DND-41 (cell line): ENCODE measurements at regions not wholly inside any gene's neighbourhood (a gene's known extent, or its start where the extent isn't known, plus 50 kb on each side); places are given as distances from the start of the nearest gene placed in this dataset.

ENCODE experiments used
- ATAC-seq: fragments of 200-7000 bp; cut with Tn5 transposase; 3 replicates; pipeline ENCODE4 v1.9.1; 2021; ENCODE audit warnings: low read depth; ENCODE audit not compliant: insufficient read depth
- DNase-seq: peaks from one replicate; pipeline ENCODE4 v3.0.0-alpha.2; 2020
- H2AFZ ChIP-seq: 2 replicates; pipeline ENCODE4 v1.6.0; 2012; ENCODE audit warnings: low read depth, low read length
- H3K27ac ChIP-seq: 2 replicates; pipeline ENCODE4 v1.5.1; 2012; ENCODE audit warnings: low read length, inconsistent platforms
- H3K27me3 ChIP-seq: fragments of 200-600 bp; sonication (generic); 2 replicates; pipeline ENCODE4 v1.6.0; 2012; ENCODE audit warnings: low read length, mild to moderate bottlenecking, inconsistent platforms; ENCODE audit not compliant: insufficient read depth, poor library complexity
- H3K36me3 ChIP-seq: 2 replicates; pipeline ENCODE4 v1.5.1; 2012; ENCODE audit warnings: low read length, inconsistent platforms; ENCODE audit not compliant: insufficient read depth
- H3K4me1 ChIP-seq: 2 replicates; pipeline ENCODE4 v1.5.1; 2012; ENCODE audit warnings: mild to moderate bottlenecking, low read length; ENCODE audit not compliant: insufficient read depth
- H3K4me2 ChIP-seq: 2 replicates; pipeline ENCODE4 v1.6.0; 2012; ENCODE audit warnings: mild to moderate bottlenecking, moderate library complexity, low read length, inconsistent platforms; ENCODE audit not compliant: insufficient read depth
- H3K4me3 ChIP-seq, 2 experiments: fragments of 200-600 bp in 1 of 2; shearing (Covaris generic) in 1 of 2; 2 replicates each; pipeline ENCODE4 v1.5.1; 2012 to 2016; ENCODE audit warnings: inconsistent platforms in 2 of 2, low read length in 2 of 2, mild to moderate bottlenecking in 2 of 2, low read depth in 1 of 2, moderate library complexity in 1 of 2
- H3K79me2 ChIP-seq: 2 replicates; pipeline ENCODE4 v1.6.0; 2012; ENCODE audit warnings: low read length, inconsistent platforms; ENCODE audit not compliant: insufficient read depth
- H3K9ac ChIP-seq: 2 replicates; pipeline ENCODE4 v1.6.0; 2012; ENCODE audit warnings: low read depth, mild to moderate bottlenecking, inconsistent platforms, low read length, moderate library complexity
- H3K9me3 ChIP-seq: 2 replicates; pipeline ENCODE4 v1.5.1; 2012; ENCODE audit warnings: low read length, moderate library complexity, mild to moderate bottlenecking, inconsistent platforms; ENCODE audit not compliant: insufficient read depth, severe bottlenecking
- H4K20me1 ChIP-seq: 2 replicates; pipeline ENCODE4 v1.6.0; 2012; ENCODE audit warnings: low read length; ENCODE audit not compliant: insufficient read depth
- CTCF ChIP-seq: IDR thresholded peaks from 2 replicates; pipeline ENCODE4 v1.5.1; 2012; ENCODE audit warnings: borderline replicate concordance, low read length, moderate library complexity, mild to moderate bottlenecking; ENCODE audit not compliant: poor library complexity, severe bottlenecking; ENCODE audit errors: extremely low read depth
- EZH2 ChIP-seq: IDR thresholded peaks from 3 replicates; pipeline ENCODE4 v1.6.1; 2012; ENCODE audit warnings: borderline replicate concordance, low read depth, mild to moderate bottlenecking, moderate library complexity, low read length, inconsistent platforms; ENCODE audit not compliant: severe bottlenecking

- H3K79me2 ChIP-seq = peaks cover 97% of the 10 kb centered on the region
- no peak overlapping the region for H3K4me3 ChIP-seq
- DNase-seq (no peak), ATAC-seq (no peak)
- H3K9me3 ChIP-seq = no peaks in the 10 kb centered on the region
- H3K9ac ChIP-seq = no peak overlapping the region
- TF ChIP-seq EZH2 = no peak
- TF ChIP-seq CTCF = no peak
- H3K36me3 ChIP-seq = peaks cover 16% of the 10 kb centered on the region
- no peak overlapping the region for H2AFZ ChIP-seq
- peaks cover 86% of the 10 kb centered on the region for H4K20me1 ChIP-seq
- no peaks in the 10 kb centered on the region for H3K27me3 ChIP-seq
- H3K27ac ChIP-seq = no peak overlapping the region
- H3K4me1 ChIP-seq = no peaks in the 10 kb centered on the region
- H3K4me2 ChIP-seq = no peak overlapping the region
Observed at GRCh38 chr22:42196454-42196853, 65.8 kb upstream of the CYP2D6 start.

GRCh38 chr22:42194953-42195352, 64.3 kb upstream of the CYP2D6 start:
- Histone ChIP-seq H2AFZ (no peak overlapping the region), H3K4me1 (no peaks in the 10 kb centered on the region), H3K79me2 (peaks cover 97% of the 10 kb centered on the region), H3K9ac (no peak overlapping the region), H4K20me1 (peaks cover 81% of the 10 kb centered on the region), H3K4me2 (no peak overlapping the region), H3K9me3 (no peaks in the 10 kb centered on the region), H3K27ac (no peak overlapping the region), H3K36me3 (peaks cover 14% of the 10 kb centered on the region), H3K27me3 (no peaks in the 10 kb centered on the region), H3K4me3 (no peak overlapping the region)
- no peak for DNase-seq
- TF ChIP-seq EZH2 = no peak
- no peak for TF ChIP-seq CTCF
- no peak for ATAC-seq

- Histone ChIP-seq H3K4me3 (no peak overlapping the region), H3K9me3 (no peaks in the 10 kb centered on the region), H4K20me1 (peaks cover 84% of the 10 kb centered on the region), H3K36me3 (peaks cover 13% of the 10 kb centered on the region), H3K4me1 (no peaks in the 10 kb centered on the region), H3K27me3 (no peaks in the 10 kb centered on the region), H3K79me2 (peaks cover 97% of the 10 kb centered on the region), H3K4me2 (no peak overlapping the region), H2AFZ (no peak overlapping the region), H3K9ac (no peak overlapping the region), H3K27ac (no peak overlapping the region)
- TF ChIP-seq CTCF = no peak
- TF ChIP-seq EZH2 = no peak
- DNase-seq = no peak
- no peak for ATAC-seq
Observed at GRCh38 chr22:42194104-42194851, 63.7 kb upstream of the CYP2D6 start.
